SK-N-SH treated with all-trans-retinoic acid at 6 μM for 48 hours (cell line): ENCODE measurements at regions not wholly inside any gene's neighbourhood (a gene's known extent, or its start where the extent isn't known, plus 50 kb on each side); places are given as distances from the start of the nearest gene placed in this dataset.

Experiments
- BACH2 ChIP-seq: fragments of 250-450 bp; sonication (Bioruptor Pico); IDR thresholded peaks from 2 replicates; pipeline ENCODE4 v1.9.0; 2021; ENCODE audit warnings: mild to moderate bottlenecking, borderline replicate concordance
- ESRRG ChIP-seq: fragments of 250-450 bp; sonication (Bioruptor Pico); IDR thresholded peaks from 2 replicates; pipeline ENCODE4 v1.6.1; 2021; ENCODE audit warnings: mild to moderate bottlenecking
- ISL1 ChIP-seq: fragments of 250-450 bp; sonication (Bioruptor Pico); IDR thresholded peaks from 2 replicates; pipeline ENCODE4 v2.1.2; 2022; ENCODE audit warnings: mild to moderate bottlenecking, moderate library complexity
- POU6F1 ChIP-seq: fragments of 250-450 bp; sonication (Bioruptor Pico); IDR thresholded peaks from 2 replicates; pipeline ENCODE4 v1.8.0; 2021; ENCODE audit warnings: low read depth, mild to moderate bottlenecking, moderate library complexity, borderline replicate concordance
- TSHZ2 ChIP-seq: fragments of 250-450 bp; sonication (Bioruptor Pico); IDR thresholded peaks from 2 replicates; pipeline ENCODE4 v1.5.0; 2020; ENCODE audit warnings: mild to moderate bottlenecking, moderate library complexity

GRCh38 chr10:113476191-113476590 lies 76.7 kb upstream of the HABP2 start:
- no peak for TF ChIP-seq TSHZ2 (CRISPR knock-in tag)
- TF ChIP-seq ESRRG (CRISPR knock-in tag): no peak
- no peak for TF ChIP-seq BACH2 (CRISPR knock-in tag)
- no peak for TF ChIP-seq ISL1 (CRISPR knock-in tag)
- TF ChIP-seq POU6F1: no peak
